Left cardiac atrium (tissue), 4 donors: ENCODE measurements at regions not wholly inside any gene's neighbourhood (a gene's known extent, or its start where the extent isn't known, plus 50 kb on each side); places are given as distances from the start of the nearest gene placed in this dataset.

Source experiments
- ATAC-seq, 2 donors: fragments of 200-7000 bp; cut with Tn5 transposase; one replicate each; pipeline ENCODE4 v1.9.1; 2020; ENCODE audit warnings: mild to moderate bottlenecking in 2 of 2, moderate library complexity in 2 of 2
- DNase-seq: peaks from one replicate; pipeline ENCODE4 v3.0.0-alpha.2; 2020
- intact Hi-C, 2 donors: fragments of 100-400 bp; cut with DNase I; formaldehyde crosslinking; loops; one replicate each; pipeline versions ENCODE4 v1.14.1 to v1.15.1; 2022 to 2023
- donor health status: DM: no; HTN: yes; CAD: no.
- donor health status: DM: no; HTN: yes; CAD: no; lungs with severe emphysema.
- donor health status: DM: yes; HTN: yes; CAD: no.
- donor health status: Dilated cardiomyopathy.

GRCh38 chr2:226680719-226681118 lies 118.9 kb downstream of the IRS1 start:
- no peak for ATAC-seq
- intact Hi-C loops, result no loop called here
- DNase-seq, result no peak

DNA sequence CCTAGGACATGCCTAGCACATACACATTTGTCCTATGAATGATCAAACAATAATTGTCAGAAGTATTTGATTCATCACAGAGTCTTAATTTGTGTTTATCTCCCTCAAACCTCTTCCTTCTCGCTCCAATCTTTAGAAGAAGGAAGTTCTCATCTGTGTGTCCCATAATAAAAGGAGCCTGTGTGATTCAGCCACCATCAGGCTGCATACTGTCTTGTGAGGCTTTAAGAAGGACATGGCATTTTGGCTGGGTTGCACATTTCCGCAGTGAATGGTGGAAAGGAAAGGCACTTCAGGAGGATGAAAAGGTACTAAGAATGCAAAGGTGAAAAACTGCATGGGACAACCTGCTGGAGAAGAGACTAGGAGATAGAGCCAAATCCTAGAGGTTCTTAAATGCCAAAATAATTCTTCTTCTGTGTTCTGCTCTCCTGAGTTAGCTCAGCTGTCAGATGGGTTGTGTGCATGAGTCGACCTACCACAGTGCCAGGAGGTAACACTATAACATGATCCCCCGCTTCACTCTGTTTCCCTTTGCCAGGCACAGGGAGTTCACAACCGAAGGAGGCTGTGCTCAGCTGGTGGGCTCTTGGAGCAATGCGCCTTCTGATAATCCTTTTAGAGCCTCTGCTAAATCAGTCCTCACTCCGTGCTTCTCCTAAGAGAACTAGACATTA lies 120.1 kb downstream of the IRS1 start:
- ATAC-seq (no peak), DNase-seq (no peak)
- intact Hi-C loops, result no loop called here

- DNase-seq (no peak), ATAC-seq (no peak)
- intact Hi-C loops, result no loop called here
These were observed 121.2 kb downstream of the IRS1 start for GRCh38 chr2:226678422-226678821.

DNA sequence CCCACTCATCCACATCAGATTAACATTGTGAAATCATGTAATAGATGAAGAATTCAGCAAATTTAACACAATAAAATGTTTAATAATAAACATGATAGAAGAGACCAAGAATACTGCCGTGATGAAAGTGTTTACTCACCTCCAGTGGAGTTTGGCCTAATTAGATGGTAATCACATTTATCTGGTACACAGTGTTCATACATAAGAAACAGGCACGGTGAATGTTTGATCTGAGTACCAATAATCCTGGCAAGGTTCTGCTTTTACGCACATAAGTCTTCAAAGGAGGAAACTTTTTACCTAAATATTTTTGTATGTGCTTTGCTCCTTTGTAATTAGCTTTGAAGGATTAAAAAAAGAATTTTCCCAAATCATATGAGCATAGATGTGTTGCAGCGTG lies 122.5 kb downstream of the IRS1 start:
- intact Hi-C loops, result no loop called here

GRCh38 chr2:226676618-226677017 lies 123.0 kb downstream of the IRS1 start:
- DNase-seq (no peak), ATAC-seq (no peak)
- intact Hi-C loops, result no loop called here

More for the DNA sequence above, 122.5 kb downstream of the IRS1 start:
- ATAC-seq (no peak), DNase-seq (no peak)

- no peak for DNase-seq
- intact Hi-C loops, result no loop called here
- ATAC-seq, result peak; percentile 77 to 88
These were observed 125.5 kb downstream of the IRS1 start for GRCh38 chr2:226674123-226674522.

- peak; percentile 42 to 89 for ATAC-seq
- DNase-seq, result peak; percentile 43
- intact Hi-C loops, result no loop called here
These were observed 126.3 kb downstream of the IRS1 start for GRCh38 chr2:226673314-226673723.

- DNase-seq (no peak), ATAC-seq (peak; percentile 7 to 80)
- intact Hi-C loops, result no loop called here
These were observed 128.4 kb downstream of the IRS1 start for GRCh38 chr2:226671141-226671676.

GRCh38 chr2:226669905-226670304 lies 129.7 kb downstream of the IRS1 start:
- DNase-seq (no peak), ATAC-seq (no peak)
- intact Hi-C loops, result loop anchor here in 1 of 2 donors (10.0 kb wide), 1 partner anchor 125 kb away; the partner anchor contains the start of gene IRS1

DNA sequence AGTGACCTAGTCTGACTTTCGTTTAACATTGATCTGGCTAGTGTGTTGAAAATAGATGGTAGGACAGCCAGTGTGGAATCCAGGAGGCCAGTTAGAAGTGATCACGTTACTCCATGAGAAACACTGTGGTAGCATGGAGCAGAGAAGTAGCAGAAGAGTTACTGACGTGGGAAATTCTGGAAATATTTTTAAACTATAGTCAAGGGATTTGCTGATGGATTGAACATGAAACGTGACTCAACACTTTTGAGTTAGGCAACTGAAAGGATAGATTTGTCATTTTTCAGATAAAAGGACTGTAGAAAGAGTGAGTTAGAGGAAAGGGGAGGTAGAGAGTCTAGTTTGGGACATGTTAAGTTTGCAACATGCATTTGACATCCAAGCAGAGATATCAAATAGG lies 130.4 kb downstream of the IRS1 start:
- intact Hi-C loops, result loop anchor here in 1 of 2 donors (10.0 kb wide), 1 partner anchor 126 kb away; the partner anchor contains the start of gene IRS1
- ATAC-seq, result no peak
- no peak for DNase-seq

GRCh38 chr2:226667736-226668135 lies 131.9 kb downstream of the IRS1 start:
- no peak for ATAC-seq
- intact Hi-C loops, result loop anchor here in 1 of 2 donors (10.0 kb wide), 1 partner anchor 127 kb away; the partner anchor contains the start of gene IRS1

DNA sequence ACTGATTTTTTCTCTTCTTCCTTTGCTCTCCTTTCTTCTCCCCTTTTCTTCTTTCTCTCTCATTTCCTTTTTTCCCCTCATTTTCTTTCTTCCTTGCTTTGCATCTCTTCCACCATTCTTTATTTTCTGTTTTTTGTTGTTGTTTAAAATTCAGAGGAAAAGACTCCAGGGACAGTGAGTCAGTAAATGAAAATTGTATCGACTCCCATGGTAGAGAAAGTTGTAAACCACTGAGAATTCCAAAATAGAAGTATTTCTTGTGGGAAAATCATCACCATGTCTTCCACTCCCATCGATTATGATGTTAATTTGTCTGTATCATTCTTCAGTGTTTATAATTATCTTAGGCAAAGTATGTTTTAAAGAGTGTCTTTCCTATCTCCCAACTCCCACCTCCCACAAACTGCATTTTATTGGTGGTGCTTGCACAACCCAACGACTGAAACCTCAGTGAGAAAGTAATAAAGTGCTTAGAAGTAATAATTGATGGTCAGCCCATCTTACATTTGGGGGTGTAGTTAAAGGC lies 134.3 kb downstream of the IRS1 start:
- intact Hi-C loops, result loop anchor here in 1 of 2 donors (10.0 kb wide), 1 partner anchor 129 kb away; the partner anchor contains the start of gene IRS1
- no peak for DNase-seq
- ATAC-seq, result no peak

More at GRCh38 chr2:226667736-226668135, 131.9 kb downstream of the IRS1 start:
- no peak for DNase-seq

- intact Hi-C loops, result loop anchor here in 1 of 2 donors (10.0 kb wide), 1 partner anchor 130 kb away; the partner anchor contains the start of gene IRS1
- no peak for DNase-seq
- no peak for ATAC-seq
These were observed 135.0 kb downstream of the IRS1 start for GRCh38 chr2:226664661-226665060.

DNA sequence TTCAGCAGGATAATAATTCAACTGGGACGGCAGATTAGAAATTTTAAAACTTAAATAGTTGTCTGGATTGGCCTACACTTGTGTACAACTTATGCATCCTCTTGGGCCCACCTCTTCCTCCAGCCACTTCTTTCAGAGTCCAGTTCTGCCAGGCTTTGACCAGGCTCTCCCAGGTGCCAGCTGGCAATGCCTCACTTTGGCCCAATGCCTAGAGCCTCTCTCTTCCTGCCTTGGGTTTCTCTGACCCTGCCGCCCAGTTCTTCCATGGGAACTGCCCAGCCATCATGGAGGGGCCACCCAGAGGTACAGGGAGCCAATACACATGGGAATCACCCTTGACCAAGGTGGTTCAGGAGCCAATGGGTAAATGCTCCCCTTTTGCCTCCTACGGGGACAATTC lies 135.5 kb downstream of the IRS1 start:
- DNase-seq, result no peak
- intact Hi-C loops, result loop anchor here in 1 of 2 donors (10.0 kb wide), 1 partner anchor 131 kb away; the partner anchor contains the start of gene IRS1

GRCh38 chr2:226661789-226662545 lies 137.7 kb downstream of the IRS1 start:
- intact Hi-C loops, result loop anchor here in 1 of 2 donors (10.0 kb wide), 1 partner anchor 133 kb away; the partner anchor contains the start of gene IRS1
- ATAC-seq (peak; percentile 76 to 95), DNase-seq (peak; percentile 56)

More for the DNA sequence above, 135.5 kb downstream of the IRS1 start:
- peak in 1 of 2 donors; percentile 29 for ATAC-seq

GRCh38 chr2:226660526-226660925 lies 139.1 kb downstream of the IRS1 start:
- ATAC-seq (peak; percentile 82 to 88), DNase-seq (peak; percentile 54)
- intact Hi-C loops, result loop anchor here in 1 of 2 donors (10.0 kb wide), 1 partner anchor 134 kb away; the partner anchor contains the start of gene IRS1

DNA sequence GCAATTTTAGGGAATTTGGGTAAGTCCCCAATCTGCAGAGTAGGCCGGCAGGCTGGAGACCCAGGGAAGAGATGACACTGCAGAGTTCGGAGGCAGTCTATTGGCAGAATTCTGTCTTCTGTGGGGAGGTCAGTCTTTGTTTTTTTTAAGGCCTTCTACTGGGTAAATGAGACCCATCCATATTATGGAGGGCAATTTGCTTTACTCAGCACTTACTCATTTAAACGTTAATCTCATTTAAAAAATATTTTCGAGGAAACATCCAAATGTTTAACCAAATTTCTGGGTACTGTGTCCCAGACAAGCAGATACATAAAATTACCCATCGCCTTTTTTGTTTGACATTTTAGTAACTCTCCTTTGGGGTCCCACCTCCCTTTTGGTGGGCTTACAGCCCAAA lies 139.5 kb downstream of the IRS1 start:
- ATAC-seq, result no peak
- intact Hi-C loops, result loop anchor here in 1 of 2 donors (10.0 kb wide), 1 partner anchor 135 kb away; the partner anchor contains the start of gene IRS1
- no peak for DNase-seq

- DNase-seq (no peak), ATAC-seq (no peak)
- intact Hi-C loops, result loop anchor here in 1 of 2 donors (10.0 kb wide), 1 partner anchor 65 kb away; no protein-coding TSS in a partner anchor
These were observed 140.2 kb downstream of the IRS1 start for GRCh38 chr2:226659410-226659809.

GRCh38 chr2:226658555-226658954 lies 141.1 kb downstream of the IRS1 start:
- ATAC-seq (no peak), DNase-seq (no peak)
- intact Hi-C loops, result loop anchor here in 1 of 2 donors (10.0 kb wide), 1 partner anchor 66 kb away; no protein-coding TSS in a partner anchor
